Activated CD4-positive, alpha-beta T cell treated with anti-CD3 and anti-CD28 coated beads, Interleukin-10, Interleukin-2, amounts not matched to agents 100 ng/mL and 50 ng/mL, durations not matched to agents 16 hours and 8 hours (primary cell): ENCODE measurements at regions not wholly inside any gene's neighbourhood (a gene's known extent, or its start where the extent isn't known, plus 50 kb on each side); places are given as distances from the start of the nearest gene placed in this dataset.
"Not testable (repeated sequence)": the region's sequence is repeated elsewhere in the genome, so short reads cannot be mapped to it uniquely, and the experiment has no call there.

Experiments
- DNase-seq: peaks from one replicate; pipeline ENCODE4 v3.0.0-alpha.2; 2020

DNA sequence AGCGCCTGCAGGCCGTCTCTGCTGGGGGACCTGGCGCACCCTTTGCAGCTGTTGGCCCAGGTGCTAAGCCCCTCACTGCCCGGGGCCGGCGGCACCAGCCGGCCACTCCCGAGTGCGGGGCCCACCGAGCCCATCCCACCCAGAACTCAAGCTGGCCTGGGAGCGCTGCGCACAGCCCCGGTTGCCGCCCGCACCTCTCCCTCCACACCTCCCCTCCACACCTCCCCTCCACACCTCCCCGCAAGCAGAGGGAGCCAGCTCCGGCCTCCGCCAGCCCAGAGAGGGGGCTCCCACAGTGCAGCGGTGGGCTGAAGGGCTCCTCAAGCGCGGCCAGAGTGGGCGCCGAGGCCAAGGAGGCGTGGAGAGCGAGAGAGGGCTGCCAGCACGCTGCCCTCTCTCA lies 177.8 kb upstream of the KAZN start:
- no peak for DNase-seq

DNA sequence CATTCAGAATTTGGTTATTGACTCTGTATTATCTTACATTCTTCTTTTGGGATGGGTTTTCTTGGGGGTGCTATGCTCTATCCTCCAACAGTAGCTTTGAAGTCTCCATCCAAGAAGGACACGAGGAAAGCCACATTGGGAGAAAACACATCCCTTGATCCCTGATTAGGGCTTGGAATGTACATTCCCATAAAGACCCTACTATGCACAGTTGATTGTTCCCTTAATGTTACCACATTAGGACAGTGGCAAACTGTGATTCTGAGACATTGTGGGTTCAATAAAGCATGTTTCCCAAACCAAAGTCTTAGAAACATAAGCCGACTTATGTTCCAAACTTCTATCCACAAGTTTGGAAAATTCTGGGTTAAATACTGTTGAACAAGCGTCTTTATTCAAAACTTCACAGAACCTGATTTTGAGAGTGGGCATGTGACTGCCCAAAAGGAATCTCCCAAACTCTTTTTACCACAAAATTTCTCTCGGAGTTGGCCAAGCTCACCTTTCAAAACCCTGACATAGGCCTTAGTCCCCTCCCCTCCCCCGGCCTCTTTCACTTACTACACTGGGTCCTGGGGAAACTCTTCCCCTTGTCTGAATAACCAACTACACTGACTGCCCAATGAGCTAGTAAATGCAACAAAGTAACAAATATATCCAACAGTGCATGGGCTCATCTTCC lies 177.0 kb upstream of the KAZN start:
- no peak for DNase-seq

DNA sequence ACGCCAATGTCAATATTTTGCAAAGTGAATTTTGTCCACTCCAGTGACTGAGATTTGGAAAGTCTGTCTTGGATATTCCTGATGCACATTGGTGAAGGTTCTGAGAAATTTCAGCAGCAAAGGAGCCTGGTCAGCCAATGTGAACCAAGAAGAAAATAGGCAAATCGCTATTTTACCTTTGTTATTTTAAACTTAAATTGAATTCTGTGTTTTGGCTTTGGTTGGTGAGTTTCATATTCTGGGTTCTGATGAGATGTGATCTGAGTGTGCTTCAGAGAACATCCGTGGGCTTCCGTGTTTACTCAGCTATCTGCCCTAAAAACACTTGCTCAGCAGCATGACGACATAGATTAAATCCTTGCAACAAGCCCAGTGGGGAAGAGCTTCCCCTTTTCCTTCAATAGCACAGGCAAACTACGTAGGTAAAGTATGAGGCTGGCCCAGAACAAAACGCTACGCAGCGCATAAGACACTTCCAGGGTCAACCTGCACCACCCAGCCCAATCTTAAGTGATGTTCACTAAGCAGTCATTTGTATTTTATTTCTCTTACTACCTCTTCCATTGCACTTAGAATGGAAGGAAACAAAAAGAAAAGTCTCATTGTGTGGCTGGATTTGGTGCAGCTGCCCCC lies 176.4 kb upstream of the KAZN start:
- no peak for DNase-seq

DNA sequence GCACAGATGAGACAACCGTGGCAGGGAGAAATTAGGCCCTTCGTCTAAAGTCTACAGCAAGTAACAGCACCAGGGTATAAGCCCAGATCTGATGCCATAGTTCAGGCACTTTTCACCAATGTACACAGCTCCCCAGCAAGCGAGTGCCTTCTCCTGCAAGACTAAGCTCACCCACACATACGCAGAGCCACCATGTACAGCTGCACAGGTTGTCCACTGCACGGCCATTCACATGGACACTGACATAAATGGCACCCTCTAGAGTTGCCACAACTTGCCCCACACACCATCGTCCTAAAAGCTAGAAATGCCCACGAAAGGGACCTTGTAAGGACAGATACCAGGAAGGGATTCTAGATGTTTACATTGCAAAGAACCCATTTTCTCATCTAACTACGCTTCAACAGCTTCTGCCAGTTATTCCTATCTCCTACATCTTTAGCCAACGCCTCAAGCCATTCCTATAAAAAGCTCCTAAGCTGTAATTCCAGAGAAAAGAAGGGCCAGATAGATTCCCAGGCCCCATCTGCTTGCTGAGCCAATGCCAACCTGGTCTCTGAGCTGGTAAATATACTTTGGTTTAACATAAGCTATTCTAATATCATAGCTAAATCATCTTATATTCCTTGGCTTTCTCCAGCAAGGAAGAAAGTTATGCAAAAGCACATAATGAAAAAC lies 174.0 kb upstream of the KAZN start:
- no peak for DNase-seq

DNA sequence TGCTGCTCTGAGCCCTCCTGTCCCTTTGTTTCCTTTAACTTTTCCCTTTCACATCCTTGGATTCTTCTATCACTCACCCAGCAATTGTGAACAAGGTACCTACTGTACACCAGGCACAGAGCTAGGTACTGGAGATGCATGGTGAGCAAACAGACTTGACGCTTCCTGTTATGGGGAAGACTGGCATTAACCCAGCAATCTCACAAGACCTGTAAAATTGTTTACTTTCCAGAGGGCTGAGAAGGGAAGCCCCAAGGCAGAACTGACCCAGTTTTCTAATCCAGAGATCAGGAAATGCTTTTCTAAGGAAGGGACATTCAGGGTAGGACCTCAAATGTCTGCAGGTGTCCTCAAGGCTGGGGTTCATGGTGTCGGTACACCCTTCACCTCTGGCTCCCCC lies 171.6 kb upstream of the KAZN start:
- DNase-seq: no peak

DNA sequence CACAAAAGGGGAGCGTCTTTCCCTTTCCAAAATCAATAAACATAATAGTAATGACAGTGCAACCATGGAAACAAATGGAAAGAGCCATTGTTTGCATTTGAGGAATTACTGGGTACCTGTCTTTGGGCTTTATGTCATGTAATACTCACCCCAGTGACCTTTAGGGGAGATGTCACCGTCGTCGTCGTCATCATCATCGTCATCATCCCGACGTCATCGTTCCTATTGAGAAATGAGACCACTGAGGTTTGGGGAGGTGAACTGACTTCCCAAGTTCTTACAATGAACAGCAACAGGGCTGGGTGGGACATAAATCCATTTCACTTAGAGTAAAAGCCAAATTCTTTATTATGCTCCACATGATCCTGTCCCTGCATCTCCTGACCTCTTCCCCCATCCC lies 168.9 kb upstream of the KAZN start:
- DNase-seq: no peak

DNA sequence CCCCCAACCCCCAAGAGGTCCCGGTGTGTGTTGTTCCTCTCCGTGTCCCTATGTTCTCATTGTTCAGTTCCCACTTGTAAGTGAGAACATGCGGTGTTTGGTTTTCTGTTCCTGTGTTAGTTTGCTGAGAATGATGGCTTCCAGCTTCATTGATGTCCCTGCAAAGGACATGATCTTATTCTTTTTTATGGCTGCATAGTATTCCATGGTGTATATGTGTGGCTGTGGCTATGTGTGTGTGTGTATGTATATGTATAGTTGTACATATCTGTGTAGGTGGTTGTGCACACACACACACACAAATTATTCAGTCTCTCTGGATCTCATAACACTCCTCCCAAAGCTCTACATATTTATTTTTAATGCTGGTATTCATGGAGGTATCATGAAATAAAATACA lies 165.8 kb upstream of the KAZN start:
- DNase-seq: not testable (repeated sequence)

DNA sequence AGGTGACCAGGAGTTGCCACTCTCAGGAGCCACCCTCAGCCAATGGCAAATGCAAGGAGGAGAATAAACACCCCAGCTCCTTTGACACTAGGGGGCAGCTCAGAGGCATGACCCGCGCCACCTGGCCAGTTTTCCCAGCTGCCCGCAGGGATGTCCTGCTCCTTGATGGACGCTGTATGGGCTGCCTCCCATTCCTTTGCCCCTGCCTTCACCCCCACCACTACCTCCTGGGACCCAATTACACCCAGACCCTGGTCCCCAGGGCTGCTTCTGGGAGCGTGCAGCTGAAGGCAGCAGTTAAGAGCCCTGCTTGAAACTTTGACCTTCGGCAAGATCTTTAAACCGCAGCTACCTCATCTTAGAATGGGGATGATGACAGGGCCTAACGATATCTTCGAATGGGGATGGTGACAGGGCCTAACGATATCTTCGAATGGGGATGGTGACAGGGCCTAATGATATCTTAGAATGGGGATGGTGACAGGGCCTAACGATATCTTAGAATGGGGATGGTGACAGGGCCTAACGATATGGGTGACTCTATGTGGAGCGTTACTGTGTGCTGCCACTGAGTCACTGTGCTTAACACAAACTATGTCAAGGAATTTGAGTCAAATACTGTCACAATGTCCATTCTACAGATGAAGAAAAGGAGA lies 163.0 kb upstream of the KAZN start:
- DNase-seq: no peak

DNA sequence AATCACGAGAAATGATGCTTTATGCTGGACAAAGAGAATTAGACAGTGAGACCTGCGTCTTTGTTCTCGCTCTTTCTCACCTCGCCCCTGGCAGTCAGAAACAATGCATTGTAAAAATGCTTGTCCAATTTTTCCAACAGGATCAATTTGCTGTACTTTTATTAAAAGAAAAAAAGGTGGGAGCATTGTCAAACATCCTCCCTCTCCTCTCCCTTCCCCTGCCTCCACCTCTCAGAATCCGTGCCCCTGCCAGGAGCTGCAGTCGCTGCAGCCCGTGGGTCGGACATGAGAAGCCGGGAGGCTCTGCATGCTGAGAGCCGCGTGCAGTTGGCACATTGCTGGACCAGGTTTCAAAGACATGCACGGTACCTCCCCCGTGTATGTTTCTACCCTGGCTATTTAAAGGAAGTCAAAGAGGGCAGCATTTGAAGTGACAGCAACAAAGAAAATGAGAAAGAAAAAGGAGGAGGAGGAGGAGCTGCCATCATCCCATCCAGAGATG lies 161.0 kb upstream of the KAZN start:
- no peak for DNase-seq

DNA sequence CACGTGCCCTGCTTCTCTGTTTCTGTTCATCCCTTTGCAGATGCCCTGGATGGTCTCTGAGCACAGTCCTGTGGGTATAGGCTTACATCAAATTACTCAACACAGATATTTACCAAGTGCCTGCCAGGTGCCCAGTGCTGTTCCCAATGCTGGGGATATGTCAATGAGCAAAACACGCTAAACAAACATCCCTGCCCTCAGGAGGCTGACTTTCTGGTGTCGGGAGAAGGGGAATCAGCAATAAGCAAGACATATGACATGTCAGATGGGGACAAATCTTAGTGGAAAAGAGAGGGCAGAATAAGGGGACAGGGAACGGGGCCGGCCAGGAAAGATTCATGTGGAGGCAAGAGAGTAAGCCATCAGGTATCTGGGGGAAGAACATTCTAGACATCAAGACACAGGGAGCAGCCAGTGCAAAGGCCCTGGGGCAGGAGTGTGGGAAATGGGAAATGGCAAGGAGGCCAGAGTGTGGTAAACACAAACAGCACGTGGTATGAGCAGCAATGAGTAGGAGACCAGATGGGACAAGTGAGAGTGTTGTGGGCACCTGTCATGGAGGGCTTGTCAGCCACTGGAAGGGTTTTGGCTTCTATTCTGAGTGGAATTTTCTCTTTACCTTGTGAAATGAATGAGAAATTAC lies 160.2 kb upstream of the KAZN start:
- DNase-seq: no peak

DNA sequence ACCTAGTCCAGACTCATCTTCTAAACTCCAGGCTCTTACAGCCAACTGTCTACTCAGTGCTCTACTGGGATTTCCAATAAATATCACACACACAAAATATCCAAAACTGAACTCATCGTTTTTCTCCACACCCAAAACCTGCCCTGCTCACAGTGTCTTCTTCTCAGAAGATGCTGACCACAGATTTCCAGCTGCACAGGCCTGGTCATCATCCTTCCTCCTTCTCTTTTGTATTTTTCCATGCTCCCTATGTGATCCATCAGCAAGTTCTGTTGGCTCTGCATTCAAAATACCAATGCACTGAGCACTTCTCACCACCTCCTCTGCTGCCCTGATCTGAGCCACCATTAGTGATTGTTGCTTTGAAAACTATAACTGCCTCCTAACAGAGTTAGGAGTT lies 159.5 kb upstream of the KAZN start:
- no peak for DNase-seq

DNA sequence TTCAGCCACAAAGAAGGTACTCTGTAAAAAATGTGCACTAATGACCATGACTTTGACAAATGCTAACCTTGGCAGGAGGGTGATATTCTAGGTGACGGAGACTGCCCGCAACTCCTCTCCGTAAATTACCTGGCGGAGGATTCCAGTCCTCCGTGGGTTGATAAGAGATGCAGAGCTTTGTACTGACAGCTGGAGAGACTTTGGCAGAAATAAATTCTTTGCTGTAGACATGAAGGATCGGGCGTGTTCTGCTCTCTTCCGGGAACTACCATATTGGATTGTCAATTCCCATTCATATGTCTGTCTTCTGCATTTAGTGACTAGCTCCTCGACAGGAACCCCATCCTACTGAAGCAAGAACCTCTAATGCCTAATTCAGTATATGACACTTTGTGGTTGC lies 158.3 kb upstream of the KAZN start:
- no peak for DNase-seq

DNA sequence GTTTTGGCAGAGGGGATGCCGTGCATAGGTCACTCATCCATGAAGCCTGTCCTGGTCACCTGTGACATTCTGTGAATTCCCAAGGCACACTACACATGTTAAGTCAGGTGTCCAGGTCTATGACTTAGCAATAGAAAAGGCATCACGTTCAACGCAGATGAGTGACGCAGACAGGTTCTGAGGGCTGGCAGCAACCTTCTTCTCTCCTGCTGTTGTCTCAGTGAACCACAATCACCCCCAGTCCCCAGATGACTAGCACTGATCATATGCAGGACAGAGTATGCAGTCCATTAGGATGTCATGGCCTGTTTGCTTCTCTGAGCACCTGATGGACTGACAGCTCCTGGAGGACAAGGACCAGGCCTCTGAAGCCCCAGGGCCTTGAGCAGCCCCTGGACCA lies 157.8 kb upstream of the KAZN start:
- DNase-seq: no peak

DNA sequence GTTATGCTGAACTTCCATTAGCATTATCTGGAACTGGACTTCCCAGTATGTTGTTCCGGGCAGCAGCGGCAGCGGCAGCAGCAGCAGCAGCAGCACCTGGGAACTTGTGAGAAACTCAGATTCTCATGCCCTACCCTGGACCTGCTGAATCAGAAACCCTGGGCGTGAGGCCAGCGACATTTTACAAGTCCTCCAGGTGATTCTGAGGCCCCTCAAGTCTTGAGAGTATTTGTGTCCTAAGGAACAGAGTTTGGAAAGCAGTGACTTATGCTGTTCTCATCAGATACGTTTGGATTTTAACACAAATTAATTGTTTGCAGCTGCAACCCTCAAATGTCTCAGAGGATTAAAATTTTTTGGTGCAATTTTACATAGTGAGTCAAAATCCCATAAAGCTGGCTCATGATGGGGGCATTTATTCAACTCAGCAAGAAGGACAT lies 157.2 kb upstream of the KAZN start:
- DNase-seq: no peak

DNA sequence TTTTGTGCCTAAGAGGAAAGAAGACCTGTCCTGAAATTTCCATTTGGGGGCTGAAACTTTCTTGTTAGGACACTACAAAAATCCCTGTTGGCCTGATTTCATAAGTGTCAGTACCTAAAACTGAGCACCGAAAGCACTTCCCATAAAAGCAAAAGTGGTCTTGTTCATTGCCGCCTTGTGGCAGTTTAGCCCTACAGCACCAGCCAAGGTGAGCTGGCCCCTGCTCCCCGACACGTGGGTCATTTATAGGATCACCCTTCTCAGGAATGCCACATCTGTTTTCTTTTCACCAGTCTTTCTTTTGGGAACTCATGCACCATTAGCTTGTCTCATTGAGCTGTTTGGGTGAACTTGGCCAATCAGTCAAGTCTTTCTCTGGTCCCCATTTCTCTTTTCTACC lies 155.8 kb upstream of the KAZN start:
- no peak for DNase-seq

DNA sequence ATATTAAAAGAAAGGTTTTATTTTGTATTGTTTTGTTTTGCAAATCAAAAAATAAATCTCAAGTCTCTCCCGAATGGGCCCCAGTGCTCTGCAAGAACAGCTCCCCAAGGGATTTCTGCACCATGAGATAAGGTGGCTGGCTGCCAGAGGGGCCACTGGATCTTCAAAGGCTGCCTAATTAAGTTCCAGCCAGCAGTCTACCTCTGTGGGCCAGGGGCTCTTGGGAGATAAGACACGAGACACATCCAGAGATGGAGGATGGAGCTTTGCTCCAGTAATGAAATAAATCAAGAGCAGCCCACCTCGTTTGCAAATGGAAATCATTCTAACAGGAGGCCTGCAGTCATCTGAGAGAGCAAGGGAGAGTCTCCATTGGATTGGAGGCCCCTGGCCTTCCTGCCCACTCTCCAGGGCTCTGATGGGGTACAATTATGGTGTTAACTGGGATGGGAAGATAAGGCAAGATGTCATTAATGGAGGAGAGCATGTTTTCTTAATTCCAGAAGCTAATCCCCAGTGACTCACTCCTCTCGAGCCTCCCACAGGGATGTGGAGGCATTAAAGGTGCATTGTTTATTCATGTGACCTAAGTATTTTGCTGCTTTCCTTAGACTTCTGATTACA lies 155.2 kb upstream of the KAZN start:
- DNase-seq: no peak

DNA sequence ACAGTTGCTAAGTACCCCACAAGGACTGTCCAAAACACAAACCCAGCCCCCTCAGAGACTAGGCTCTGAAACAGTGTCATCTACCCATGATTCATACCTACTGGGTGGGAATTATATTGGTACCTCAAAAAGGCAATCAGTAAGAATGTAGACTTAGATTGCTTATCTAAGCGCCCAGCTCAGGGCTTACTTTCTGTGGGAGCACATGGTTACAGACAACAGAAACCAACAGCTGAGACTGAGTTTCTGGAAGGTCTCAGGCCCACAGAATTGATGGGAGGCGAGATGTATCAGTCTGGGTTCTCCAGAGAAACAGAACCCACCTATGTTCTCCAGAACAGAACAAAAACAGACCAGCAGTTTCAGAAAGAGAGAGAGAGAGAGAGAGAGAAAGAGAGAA lies 147.3 kb upstream of the KAZN start:
- DNase-seq: no peak

DNA sequence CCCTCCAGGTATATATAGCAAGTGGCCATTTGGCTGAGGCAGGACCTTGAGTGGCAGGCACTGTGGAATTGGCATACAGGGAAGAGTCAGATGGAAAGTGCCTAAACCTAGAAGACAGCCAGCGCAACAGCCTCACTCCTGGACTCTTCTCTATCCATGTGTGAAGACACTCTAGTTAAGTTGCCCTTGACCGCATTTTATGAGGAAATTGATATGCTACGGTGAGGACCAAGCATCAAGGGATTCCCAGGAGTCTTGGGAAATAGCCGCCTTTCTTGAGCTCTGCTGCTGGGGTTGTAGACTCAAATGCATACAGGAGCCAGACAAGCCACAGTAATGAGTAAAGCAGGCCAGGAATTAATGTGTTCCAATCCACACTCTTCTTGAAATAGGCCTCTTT lies 145.9 kb upstream of the KAZN start:
- DNase-seq: no peak

DNA sequence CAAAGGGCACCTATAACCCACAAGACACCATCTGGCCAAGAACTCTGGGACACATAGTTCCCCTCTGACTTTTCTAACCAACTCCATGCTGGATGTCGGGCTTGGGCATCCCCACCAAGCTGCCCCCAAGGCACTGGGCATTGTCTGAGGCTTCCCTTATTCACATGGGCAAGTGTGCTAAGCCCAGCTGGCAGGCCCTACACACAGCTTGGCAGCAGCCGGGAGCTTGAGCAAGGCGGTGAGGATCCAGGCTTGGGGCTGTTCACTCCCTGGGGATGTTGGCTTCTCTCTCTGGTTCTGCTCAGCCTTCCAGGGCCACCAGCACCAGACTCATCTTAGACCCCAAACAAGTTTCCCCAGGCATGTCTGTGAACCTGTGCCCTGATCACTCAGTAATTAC lies 138.3 kb upstream of the KAZN start:
- no peak for DNase-seq

DNA sequence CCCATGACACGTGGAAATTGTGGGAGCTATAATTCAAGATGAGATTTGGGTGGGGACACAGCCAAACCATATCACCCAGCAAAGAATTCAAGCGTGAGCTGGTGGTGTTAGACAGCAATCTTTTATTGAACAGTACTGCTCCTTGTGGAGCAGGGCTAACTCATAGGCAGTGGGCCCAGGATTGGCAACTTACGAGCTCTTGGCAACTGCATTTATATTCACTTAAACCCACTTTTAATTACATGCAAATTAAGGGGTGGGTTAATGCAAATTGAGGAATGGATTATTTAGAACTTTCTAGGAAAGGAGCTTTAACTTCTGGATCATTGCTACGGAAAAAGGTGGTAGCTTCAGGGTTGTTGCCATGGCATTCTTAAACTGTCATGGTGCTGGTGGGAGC lies 135.6 kb upstream of the KAZN start:
- no peak for DNase-seq

DNA sequence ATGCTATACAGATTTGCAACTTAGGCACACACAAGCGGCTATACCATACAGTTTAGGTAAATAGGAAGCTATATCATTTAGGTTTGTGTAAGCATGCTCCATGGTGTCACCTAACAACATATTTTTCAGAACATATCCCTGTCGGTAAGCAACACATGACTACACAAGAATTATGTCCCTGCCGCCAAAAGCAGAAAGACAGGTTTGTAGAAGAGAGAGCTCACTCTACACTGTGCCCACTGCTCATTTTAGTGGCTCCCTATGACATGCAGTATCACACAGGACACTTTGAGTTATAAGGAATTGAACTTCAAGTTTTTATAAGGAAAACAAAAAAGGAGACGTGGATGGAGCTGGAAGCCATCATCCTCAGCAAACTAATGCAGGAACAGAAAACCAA lies 132.5 kb upstream of the KAZN start:
- no peak for DNase-seq

DNA sequence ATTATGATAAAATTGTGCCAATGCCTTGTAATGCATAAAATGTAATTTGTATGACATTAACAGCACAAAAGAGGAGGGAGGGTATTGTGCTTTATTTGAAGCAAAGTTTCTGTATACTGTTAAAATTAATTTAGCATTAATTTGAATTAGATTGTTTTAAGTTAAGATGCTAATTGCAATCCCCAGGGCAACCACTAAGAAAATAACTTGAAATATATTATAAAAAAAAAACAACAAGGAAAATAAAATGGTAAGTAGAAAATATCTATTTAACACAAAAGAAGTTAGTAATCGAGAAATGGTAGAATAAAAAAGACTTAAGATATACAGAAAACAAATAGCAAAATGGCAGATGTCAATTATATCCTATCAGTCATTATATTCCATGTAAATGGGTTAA lies 131.4 kb upstream of the KAZN start:
- DNase-seq: no peak

DNA sequence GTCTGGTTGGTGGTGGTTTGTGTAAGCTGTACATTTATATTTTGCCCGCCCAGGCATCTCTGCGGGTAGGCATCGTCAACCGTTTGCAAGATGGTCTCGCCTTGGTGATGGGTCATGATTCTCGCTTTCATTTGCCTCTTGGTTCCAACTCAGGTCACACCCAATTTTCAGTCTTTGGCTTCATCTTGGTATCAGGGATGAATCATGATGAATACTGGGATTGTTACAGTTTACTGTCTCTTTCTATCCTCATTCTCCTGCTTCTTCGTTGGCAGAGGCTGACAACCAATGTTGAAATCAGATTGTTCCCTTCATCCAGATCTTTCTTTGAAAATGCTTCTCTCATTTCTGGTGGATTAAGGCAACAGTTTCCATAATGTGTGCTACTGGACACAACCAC lies 129.7 kb upstream of the KAZN start:
- DNase-seq: no peak
